Panc1 (cell line): ENCODE measurements at regions not wholly inside any gene's neighbourhood (a gene's known extent, or its start where the extent isn't known, plus 50 kb on each side); places are given as distances from the start of the nearest gene placed in this dataset.

ENCODE experiments used
- CTCF ChIP-seq: fragments of 450-650 bp; IDR thresholded peaks from 2 replicates; pipeline ENCODE4 v1.5.1; 2017; ENCODE audit warnings: mild to moderate bottlenecking
- POLR2AphosphoS5 ChIP-seq: IDR thresholded peaks from 2 replicates; pipeline ENCODE4 v1.6.1; 2012; ENCODE audit warnings: mild to moderate bottlenecking, low read depth, low read length, moderate library complexity
- SIN3A ChIP-seq: IDR thresholded peaks from 2 replicates; pipeline ENCODE4 v1.6.1; 2012; ENCODE audit warnings: low read depth, mild to moderate bottlenecking, low read length, moderate library complexity, borderline replicate concordance; ENCODE audit not compliant: insufficient read depth
- TCF7L2 ChIP-seq: IDR thresholded peaks from 2 replicates; pipeline ENCODE4 v1.6.1; 2011; ENCODE audit warnings: mild to moderate bottlenecking, low read depth, low read length, inconsistent platforms
- TF ChIP-seq, protein P1 (sequence below), 2 experiments: IDR thresholded peaks; 2 replicates each; pipeline ENCODE4 v1.6.1; 2011 to 2012; ENCODE audit warnings: low read depth in 2 of 2, control low read depth in 1 of 2, low read length in 1 of 2, mild to moderate bottlenecking in 1 of 2, moderate library complexity in 1 of 2; ENCODE audit not compliant: insufficient read depth in 1 of 2

DNA sequence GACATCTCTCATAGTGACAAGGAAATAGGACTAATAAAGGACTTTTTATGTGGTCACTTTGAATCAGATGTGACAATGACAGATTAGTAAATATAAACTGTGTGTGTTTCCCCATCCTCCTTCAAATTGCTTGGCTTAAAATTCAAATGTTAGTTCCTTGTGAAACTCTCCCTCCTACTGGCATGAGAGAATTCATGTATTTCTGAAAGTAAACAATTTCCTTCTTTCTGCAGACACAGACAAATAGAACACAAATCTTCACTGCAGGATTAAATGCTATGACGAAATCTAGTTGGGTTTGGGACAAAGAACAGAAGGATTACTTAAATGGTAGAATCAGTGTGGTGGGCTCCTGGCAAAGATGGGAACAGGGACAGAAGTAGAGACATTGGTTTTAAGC is 328.7 kb upstream of the FAM98A start:
- TF ChIP-seq, protein P1, sequence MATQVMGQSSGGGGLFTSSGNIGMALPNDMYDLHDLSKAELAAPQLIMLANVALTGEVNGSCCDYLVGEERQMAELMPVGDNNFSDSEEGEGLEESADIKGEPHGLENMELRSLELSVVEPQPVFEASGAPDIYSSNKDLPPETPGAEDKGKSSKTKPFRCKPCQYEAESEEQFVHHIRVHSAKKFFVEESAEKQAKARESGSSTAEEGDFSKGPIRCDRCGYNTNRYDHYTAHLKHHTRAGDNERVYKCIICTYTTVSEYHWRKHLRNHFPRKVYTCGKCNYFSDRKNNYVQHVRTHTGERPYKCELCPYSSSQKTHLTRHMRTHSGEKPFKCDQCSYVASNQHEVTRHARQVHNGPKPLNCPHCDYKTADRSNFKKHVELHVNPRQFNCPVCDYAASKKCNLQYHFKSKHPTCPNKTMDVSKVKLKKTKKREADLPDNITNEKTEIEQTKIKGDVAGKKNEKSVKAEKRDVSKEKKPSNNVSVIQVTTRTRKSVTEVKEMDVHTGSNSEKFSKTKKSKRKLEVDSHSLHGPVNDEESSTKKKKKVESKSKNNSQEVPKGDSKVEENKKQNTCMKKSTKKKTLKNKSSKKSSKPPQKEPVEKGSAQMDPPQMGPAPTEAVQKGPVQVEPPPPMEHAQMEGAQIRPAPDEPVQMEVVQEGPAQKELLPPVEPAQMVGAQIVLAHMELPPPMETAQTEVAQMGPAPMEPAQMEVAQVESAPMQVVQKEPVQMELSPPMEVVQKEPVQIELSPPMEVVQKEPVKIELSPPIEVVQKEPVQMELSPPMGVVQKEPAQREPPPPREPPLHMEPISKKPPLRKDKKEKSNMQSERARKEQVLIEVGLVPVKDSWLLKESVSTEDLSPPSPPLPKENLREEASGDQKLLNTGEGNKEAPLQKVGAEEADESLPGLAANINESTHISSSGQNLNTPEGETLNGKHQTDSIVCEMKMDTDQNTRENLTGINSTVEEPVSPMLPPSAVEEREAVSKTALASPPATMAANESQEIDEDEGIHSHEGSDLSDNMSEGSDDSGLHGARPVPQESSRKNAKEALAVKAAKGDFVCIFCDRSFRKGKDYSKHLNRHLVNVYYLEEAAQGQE (IDR thresholded peaks at IDR 0.05; ENCODE audit: insufficient read depth in 1 of 2, low read depth in 2 of 2, low read length in 1 of 2): no peak
- TF ChIP-seq CTCF (no peak), SIN3A (no peak), POLR2AphosphoS5 (no peak), TCF7L2 (no peak)
